Loucy (cell line): ENCODE measurements at regions not wholly inside any gene's neighbourhood (a gene's known extent, or its start where the extent isn't known, plus 50 kb on each side); places are given as distances from the start of the nearest gene placed in this dataset.

Source experiments
- H2AFZ ChIP-seq: fragments of 200-600 bp; sonication (generic); 2 replicates; pipeline ENCODE4 v1.6.0; 2016; ENCODE audit warnings: antibody characterized with exemption, mild to moderate bottlenecking, low read length, moderate library complexity
- H3F3A ChIP-seq: fragments of 200-600 bp; 2 replicates; pipeline ENCODE4 v1.6.0; 2016; ENCODE audit warnings: antibody characterized with exemption, low read depth, mild to moderate bottlenecking
- H3K27me3 ChIP-seq: fragments of 200-600 bp; sonication (generic); 2 replicates; pipeline ENCODE4 v1.6.1; 2014; ENCODE audit warnings: low read length, mild to moderate bottlenecking; ENCODE audit not compliant: insufficient read depth, poor library complexity, severe bottlenecking
- H3K36me3 ChIP-seq: fragments of 200-600 bp; sonication (generic); 2 replicates; pipeline ENCODE4 v1.6.1; 2016; ENCODE audit warnings: low read length; ENCODE audit not compliant: insufficient read depth
- H3K4me1 ChIP-seq: fragments of 200-600 bp; sonication (generic); 2 replicates; pipeline ENCODE4 v1.5.1; 2014; ENCODE audit warnings: low read length, mild to moderate bottlenecking; ENCODE audit not compliant: insufficient read depth, poor library complexity, severe bottlenecking
- H3K4me2 ChIP-seq: fragments of 200-600 bp; sonication (generic); 2 replicates; pipeline ENCODE4 v1.6.0; 2014; ENCODE audit warnings: antibody characterized with exemption, low read length, low read depth, mild to moderate bottlenecking; ENCODE audit not compliant: poor library complexity, severe bottlenecking
- H3K4me3 ChIP-seq: fragments of 200-600 bp; sonication (generic); 2 replicates; pipeline ENCODE4 v1.5.1; 2014; ENCODE audit warnings: low read length, mild to moderate bottlenecking, mixed read lengths; ENCODE audit not compliant: poor library complexity, severe bottlenecking
- H3K79me2 ChIP-seq: fragments of 200-600 bp; sonication (generic); 2 replicates; pipeline ENCODE4 v1.6.1; 2014; ENCODE audit warnings: low read length; ENCODE audit not compliant: insufficient read depth
- H3K9ac ChIP-seq: fragments of 200-600 bp; sonication (generic); 2 replicates; pipeline ENCODE4 v1.6.0; 2014; ENCODE audit warnings: mild to moderate bottlenecking, low read depth, low read length, moderate library complexity; ENCODE audit not compliant: poor library complexity, severe bottlenecking
- H3K9me2 ChIP-seq: fragments of 200-600 bp; sonication (generic); replicated peaks from 2 replicates; pipeline ENCODE4 v1.6.1; 2016; ENCODE audit warnings: low read depth, low read length, mixed read lengths
- H3K9me3 ChIP-seq: fragments of 200-600 bp; sonication (generic); 2 replicates; pipeline ENCODE4 v1.6.1; 2014; ENCODE audit warnings: mild to moderate bottlenecking, antibody characterized with exemption, low read length, low read depth; ENCODE audit not compliant: insufficient read depth
- H4K20me1 ChIP-seq: fragments of 200-600 bp; sonication (generic); 2 replicates; pipeline ENCODE4 v1.6.0; 2014; ENCODE audit warnings: antibody characterized with exemption, low read length, mild to moderate bottlenecking; ENCODE audit not compliant: insufficient read depth, poor library complexity, severe bottlenecking
- EZH2phosphoT487 ChIP-seq: fragments of 200-600 bp; IDR thresholded peaks from 2 replicates; pipeline ENCODE4 v1.6.1; 2018; ENCODE audit warnings: antibody characterized with exemption, mild to moderate bottlenecking, moderate library complexity, borderline replicate concordance
- TF ChIP-seq, protein P1 (sequence below): fragments of 200-600 bp; sonication (generic); conservative IDR thresholded peaks from 2 replicates; pipeline ENCODE4 v1.5.1; 2014; ENCODE audit warnings: mild to moderate bottlenecking, antibody characterized with exemption, low read length

DNA sequence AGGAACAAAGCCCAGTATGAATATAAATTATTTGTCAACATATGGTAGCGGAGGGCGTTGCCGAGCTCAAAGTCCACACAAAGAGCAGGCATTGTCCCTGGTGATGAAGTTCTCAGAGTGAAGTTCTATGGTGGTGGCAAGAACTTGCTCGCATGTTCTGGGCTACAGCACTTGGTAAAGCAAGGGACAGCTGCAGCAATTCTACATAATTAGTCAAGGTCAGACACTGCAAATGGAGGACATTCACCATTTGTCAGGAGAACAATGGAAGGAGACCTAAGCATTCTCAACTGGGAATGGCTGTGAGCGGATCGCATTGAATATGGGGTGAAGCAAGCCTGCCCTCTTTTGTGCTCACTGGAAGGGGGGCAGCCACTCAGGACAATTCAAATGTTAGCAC is 503.8 kb upstream of the ADAMTS16 start:
- no peaks in the 10 kb centered on the region for H3K4me1 ChIP-seq
- H4K20me1 ChIP-seq = no peaks in the 10 kb centered on the region
- H3K27me3 ChIP-seq = peaks cover 6% of the 10 kb centered on the region
- H3K79me2 ChIP-seq = no peaks in the 10 kb centered on the region
- no peaks in the 10 kb centered on the region for H3K9me3 ChIP-seq
- no peaks in the 10 kb centered on the region for H3K36me3 ChIP-seq
- no peak overlapping the region for H2AFZ ChIP-seq
- no peak overlapping the region for H3K4me3 ChIP-seq
- H3F3A ChIP-seq = no peaks in the 10 kb centered on the region
- no peak for TF ChIP-seq EZH2phosphoT487
- TF ChIP-seq, protein P1, sequence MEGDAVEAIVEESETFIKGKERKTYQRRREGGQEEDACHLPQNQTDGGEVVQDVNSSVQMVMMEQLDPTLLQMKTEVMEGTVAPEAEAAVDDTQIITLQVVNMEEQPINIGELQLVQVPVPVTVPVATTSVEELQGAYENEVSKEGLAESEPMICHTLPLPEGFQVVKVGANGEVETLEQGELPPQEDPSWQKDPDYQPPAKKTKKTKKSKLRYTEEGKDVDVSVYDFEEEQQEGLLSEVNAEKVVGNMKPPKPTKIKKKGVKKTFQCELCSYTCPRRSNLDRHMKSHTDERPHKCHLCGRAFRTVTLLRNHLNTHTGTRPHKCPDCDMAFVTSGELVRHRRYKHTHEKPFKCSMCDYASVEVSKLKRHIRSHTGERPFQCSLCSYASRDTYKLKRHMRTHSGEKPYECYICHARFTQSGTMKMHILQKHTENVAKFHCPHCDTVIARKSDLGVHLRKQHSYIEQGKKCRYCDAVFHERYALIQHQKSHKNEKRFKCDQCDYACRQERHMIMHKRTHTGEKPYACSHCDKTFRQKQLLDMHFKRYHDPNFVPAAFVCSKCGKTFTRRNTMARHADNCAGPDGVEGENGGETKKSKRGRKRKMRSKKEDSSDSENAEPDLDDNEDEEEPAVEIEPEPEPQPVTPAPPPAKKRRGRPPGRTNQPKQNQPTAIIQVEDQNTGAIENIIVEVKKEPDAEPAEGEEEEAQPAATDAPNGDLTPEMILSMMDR = no peak
- no peak overlapping the region for H3K4me2 ChIP-seq
- H3K9ac ChIP-seq = no peak overlapping the region
- H3K9me2 ChIP-seq = no peaks in the 10 kb centered on the region

DNA sequence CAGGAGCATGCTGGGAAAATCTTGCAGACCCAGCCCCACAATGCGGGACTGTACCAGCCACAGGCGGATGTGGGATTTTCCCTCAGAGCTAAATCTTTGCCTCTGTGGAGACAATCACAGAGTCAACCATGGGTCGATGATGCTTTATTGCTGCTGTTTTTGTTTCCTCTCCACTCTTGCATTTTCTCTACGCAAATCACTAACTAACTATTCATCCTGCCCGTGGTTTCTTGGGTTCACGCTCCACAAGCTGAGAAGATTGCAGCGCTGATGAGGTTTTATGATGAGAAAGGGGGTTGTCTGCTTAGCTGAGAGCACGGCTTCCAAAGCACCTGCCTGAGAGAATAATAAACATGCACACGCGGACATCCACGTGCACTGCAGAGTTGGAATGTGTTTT is 500.2 kb upstream of the ADAMTS16 start:
- H3K27me3 ChIP-seq = peaks cover 6% of the 10 kb centered on the region
- H3F3A ChIP-seq = no peaks in the 10 kb centered on the region
- H3K79me2 ChIP-seq = no peaks in the 10 kb centered on the region
- H3K9me3 ChIP-seq = no peaks in the 10 kb centered on the region
- no peaks in the 10 kb centered on the region for H3K36me3 ChIP-seq
- TF ChIP-seq EZH2phosphoT487 = no peak
- H3K4me1 ChIP-seq = no peaks in the 10 kb centered on the region
- H4K20me1 ChIP-seq = no peaks in the 10 kb centered on the region
- no peak overlapping the region for H3K4me2 ChIP-seq
- no peak overlapping the region for H3K4me3 ChIP-seq
- H2AFZ ChIP-seq = no peak overlapping the region
- H3K9me2 ChIP-seq = no peaks in the 10 kb centered on the region
- H3K9ac ChIP-seq = no peak overlapping the region

DNA sequence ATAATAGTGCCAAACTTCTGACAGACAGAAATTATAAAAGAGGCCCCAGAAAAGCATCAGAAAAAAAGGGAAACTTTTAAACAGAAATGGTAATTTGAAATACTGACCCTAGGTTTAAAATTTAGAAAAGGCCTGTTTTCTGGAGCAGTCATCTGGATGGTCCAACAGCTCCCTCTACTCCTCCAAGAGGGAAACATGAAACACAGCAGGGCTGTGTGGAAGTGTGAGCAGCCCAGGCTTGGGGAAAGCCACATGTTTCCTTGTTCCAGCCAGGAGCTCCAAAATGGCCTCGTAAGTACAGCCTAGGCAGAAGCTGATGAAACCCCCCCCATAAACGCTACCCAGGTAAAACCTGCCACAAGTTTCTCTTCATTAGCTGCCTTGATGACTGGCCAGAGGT is 499.3 kb upstream of the ADAMTS16 start:
- Histone ChIP-seq H3K27me3 (peaks cover 6% of the 10 kb centered on the region), H3K9ac (no peak overlapping the region), H3K4me1 (no peaks in the 10 kb centered on the region), H3K36me3 (no peaks in the 10 kb centered on the region), H2AFZ (no peak overlapping the region), H3K9me3 (no peaks in the 10 kb centered on the region), H3F3A (no peaks in the 10 kb centered on the region), H3K79me2 (no peaks in the 10 kb centered on the region), H3K4me2 (no peak overlapping the region), H3K4me3 (no peak overlapping the region), H4K20me1 (no peaks in the 10 kb centered on the region), H3K9me2 (no peaks in the 10 kb centered on the region)
- TF ChIP-seq EZH2phosphoT487 = no peak
- TF ChIP-seq, protein P1 = no peak

DNA sequence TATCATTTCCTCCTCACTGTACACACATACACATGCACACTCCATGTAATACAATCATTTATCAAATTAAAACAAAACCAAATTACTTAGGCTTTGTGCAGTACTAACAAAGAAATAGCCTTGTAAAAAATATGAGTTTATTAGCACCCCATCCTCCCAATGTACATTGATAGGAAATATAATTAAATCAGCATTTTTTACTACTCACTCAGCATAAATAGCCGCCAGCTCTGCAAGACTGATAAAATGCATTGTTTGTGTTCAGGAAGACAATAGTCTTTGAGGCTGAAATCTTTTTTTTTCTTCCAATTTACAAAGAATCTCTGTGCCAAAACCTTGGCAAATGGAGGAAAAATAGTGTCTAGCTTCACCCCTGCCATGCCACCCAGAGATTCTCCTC is 497.6 kb upstream of the ADAMTS16 start:
- H4K20me1 ChIP-seq = no peaks in the 10 kb centered on the region
- no peaks in the 10 kb centered on the region for H3F3A ChIP-seq
- no peak overlapping the region for H3K4me2 ChIP-seq
- H3K9ac ChIP-seq = no peak overlapping the region
- no peaks in the 10 kb centered on the region for H3K9me3 ChIP-seq
- no peaks in the 10 kb centered on the region for H3K27me3 ChIP-seq
- no peaks in the 10 kb centered on the region for H3K9me2 ChIP-seq
- no peak overlapping the region for H2AFZ ChIP-seq
- H3K36me3 ChIP-seq = no peaks in the 10 kb centered on the region
- TF ChIP-seq, protein P1 = no peak
- no peak for TF ChIP-seq EZH2phosphoT487
- H3K4me3 ChIP-seq = no peak overlapping the region
- no peaks in the 10 kb centered on the region for H3K79me2 ChIP-seq
- no peaks in the 10 kb centered on the region for H3K4me1 ChIP-seq
